ENCODE measurements at regions not wholly inside any gene's neighbourhood (a gene's known extent, or its start where the extent isn't known, plus 50 kb on each side); places are given as distances from the start of the nearest gene placed in this dataset.

GRCh38 chr10:62562795-62563194, 188.6 kb downstream of the ZNF365 start:
- TF ChIP-seq POLR2A (IDR thresholded peaks at IDR 0.05) (no peak), POLR2AphosphoS5 (IDR thresholded peaks at IDR 0.05) (no peak)
- TF ChIP-seq, protein P1, sequence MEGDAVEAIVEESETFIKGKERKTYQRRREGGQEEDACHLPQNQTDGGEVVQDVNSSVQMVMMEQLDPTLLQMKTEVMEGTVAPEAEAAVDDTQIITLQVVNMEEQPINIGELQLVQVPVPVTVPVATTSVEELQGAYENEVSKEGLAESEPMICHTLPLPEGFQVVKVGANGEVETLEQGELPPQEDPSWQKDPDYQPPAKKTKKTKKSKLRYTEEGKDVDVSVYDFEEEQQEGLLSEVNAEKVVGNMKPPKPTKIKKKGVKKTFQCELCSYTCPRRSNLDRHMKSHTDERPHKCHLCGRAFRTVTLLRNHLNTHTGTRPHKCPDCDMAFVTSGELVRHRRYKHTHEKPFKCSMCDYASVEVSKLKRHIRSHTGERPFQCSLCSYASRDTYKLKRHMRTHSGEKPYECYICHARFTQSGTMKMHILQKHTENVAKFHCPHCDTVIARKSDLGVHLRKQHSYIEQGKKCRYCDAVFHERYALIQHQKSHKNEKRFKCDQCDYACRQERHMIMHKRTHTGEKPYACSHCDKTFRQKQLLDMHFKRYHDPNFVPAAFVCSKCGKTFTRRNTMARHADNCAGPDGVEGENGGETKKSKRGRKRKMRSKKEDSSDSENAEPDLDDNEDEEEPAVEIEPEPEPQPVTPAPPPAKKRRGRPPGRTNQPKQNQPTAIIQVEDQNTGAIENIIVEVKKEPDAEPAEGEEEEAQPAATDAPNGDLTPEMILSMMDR (IDR thresholded peaks at IDR 0.05), result no peak
- H3K27ac ChIP-seq, result peak overlapping the region in 1 of 2 donors; percentile 74
- intact Hi-C loops (cut with DNase I; ENCODE audit: low total_unique reads), result no loop called here
- H3K9me3 ChIP-seq, result no peaks in the 10 kb centered on the region
- H3K36me3 ChIP-seq, result no peaks in the 10 kb centered on the region
- no peaks in the 10 kb centered on the region for H3K27me3 ChIP-seq
- H3K4me3 ChIP-seq, result no peak overlapping the region
- no peak for DNase-seq (ENCODE audit: low spot score in 2 of 2)
- H3K4me1 ChIP-seq, result peaks cover 0 to 6% of the 10 kb centered on the region in 2 donors

DNA sequence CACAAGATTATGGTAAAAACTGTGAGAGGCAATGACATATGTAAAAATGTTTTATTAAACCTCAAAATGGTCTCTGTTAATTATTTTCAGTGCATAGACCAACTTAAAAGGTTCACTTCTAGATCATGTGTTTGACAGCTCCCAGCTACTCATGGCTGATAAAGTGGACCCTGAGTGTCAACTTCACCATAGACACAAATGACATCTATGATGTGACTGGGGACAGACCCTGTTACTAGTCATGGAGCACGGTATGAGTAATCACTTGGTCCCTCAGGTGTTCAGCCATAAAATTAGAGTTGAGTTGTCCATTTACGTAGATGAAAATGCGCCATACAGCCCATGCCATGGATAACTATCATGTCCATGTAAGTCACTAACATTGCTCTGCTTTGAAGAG, 199.8 kb downstream of the ZNF365 start:
- TF ChIP-seq POLR2AphosphoS5 (IDR thresholded peaks at IDR 0.05), result no peak
- TF ChIP-seq, protein P1 (IDR thresholded peaks at IDR 0.05), result no peak
- no peak for TF ChIP-seq POLR2A (IDR thresholded peaks at IDR 0.05)
- no peak for DNase-seq (ENCODE audit: low spot score in 2 of 2)
- no peaks in the 10 kb centered on the region for H3K27me3 ChIP-seq
- no peaks in the 10 kb centered on the region for H3K36me3 ChIP-seq
- H3K27ac ChIP-seq, result no peak overlapping the region
- no peak overlapping the region for H3K4me3 ChIP-seq
- intact Hi-C loops (cut with DNase I; ENCODE audit: low total_unique reads), result no loop called here
- no peaks in the 10 kb centered on the region for H3K4me1 ChIP-seq
- no peaks in the 10 kb centered on the region for H3K9me3 ChIP-seq

- intact Hi-C loops (cut with DNase I; ENCODE audit: low total_unique reads), result no loop called here
- Histone ChIP-seq H3K27me3 (no peaks in the 10 kb centered on the region), H3K27ac (no peak overlapping the region), H3K4me1 (no peaks in the 10 kb centered on the region), H3K36me3 (no peaks in the 10 kb centered on the region), H3K9me3 (no peaks in the 10 kb centered on the region), H3K4me3 (no peak overlapping the region)
- no peak for DNase-seq (ENCODE audit: low spot score in 2 of 2)
- TF ChIP-seq POLR2AphosphoS5 (IDR thresholded peaks at IDR 0.05) (no peak), POLR2A (IDR thresholded peaks at IDR 0.05) (no peak)
- TF ChIP-seq, protein P1 (IDR thresholded peaks at IDR 0.05), result no peak
Observed at GRCh38 chr10:62577076-62577475, 202.9 kb downstream of the ZNF365 start.

DNA sequence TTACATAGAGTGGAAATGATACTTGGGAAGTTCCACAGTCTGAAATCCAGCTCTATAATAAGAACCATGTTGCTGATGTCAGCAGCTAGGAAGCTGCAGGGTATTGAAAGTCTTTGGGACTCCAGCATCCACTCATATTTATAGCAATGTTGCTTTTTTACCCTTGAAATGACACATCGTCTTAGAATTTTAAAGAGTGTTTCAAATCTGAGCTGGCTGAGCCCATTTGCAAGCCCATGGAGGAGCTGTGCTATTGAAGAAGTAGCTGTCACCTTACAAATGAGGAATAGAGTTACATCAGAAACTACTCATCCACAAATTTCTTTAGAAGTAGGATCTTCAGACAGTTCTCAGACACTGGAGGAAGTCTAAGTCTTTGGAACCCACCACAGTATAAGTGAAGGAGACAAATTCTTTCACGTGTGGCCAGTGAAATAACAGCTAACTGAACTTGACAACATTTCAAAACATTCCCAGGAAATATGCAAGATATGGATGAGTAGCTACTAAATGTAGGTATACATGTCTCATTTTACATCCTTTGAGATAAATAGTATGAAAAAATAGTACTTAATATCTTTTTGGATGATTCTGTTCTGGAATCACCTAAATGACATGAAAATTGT, 203.6 kb downstream of the ZNF365 start:
- TF ChIP-seq POLR2A (IDR thresholded peaks at IDR 0.05) (no peak), POLR2AphosphoS5 (IDR thresholded peaks at IDR 0.05) (no peak)
- Histone ChIP-seq H3K4me1 (no peaks in the 10 kb centered on the region), H3K36me3 (no peaks in the 10 kb centered on the region), H3K27me3 (no peaks in the 10 kb centered on the region), H3K27ac (no peak overlapping the region), H3K4me3 (no peak overlapping the region), H3K9me3 (no peaks in the 10 kb centered on the region)
- intact Hi-C loops (cut with DNase I; ENCODE audit: low total_unique reads), result no loop called here
- no peak for DNase-seq (ENCODE audit: low spot score in 2 of 2)

GRCh38 chr10:62578301-62578700, 204.1 kb downstream of the ZNF365 start:
- Histone ChIP-seq H3K36me3 (no peaks in the 10 kb centered on the region), H3K4me3 (no peak overlapping the region), H3K27ac (no peak overlapping the region), H3K4me1 (no peaks in the 10 kb centered on the region), H3K9me3 (no peaks in the 10 kb centered on the region), H3K27me3 (no peaks in the 10 kb centered on the region)
- TF ChIP-seq POLR2AphosphoS5 (IDR thresholded peaks at IDR 0.05) (no peak), POLR2A (IDR thresholded peaks at IDR 0.05) (no peak)
- TF ChIP-seq, protein P1 (IDR thresholded peaks at IDR 0.05), result no peak
- intact Hi-C loops (cut with DNase I; ENCODE audit: low total_unique reads), result no loop called here
- no peak for DNase-seq (ENCODE audit: low spot score in 2 of 2)

Measured in breast epithelium (tissue), 4 donors.